DND-41 (cell line): ENCODE measurements at regions not wholly inside any gene's neighbourhood (a gene's known extent, or its start where the extent isn't known, plus 50 kb on each side); places are given as distances from the start of the nearest gene placed in this dataset.

ENCODE experiments used
- CTCF ChIP-seq: IDR thresholded peaks from 2 replicates; pipeline ENCODE4 v1.5.1; 2012; ENCODE audit warnings: borderline replicate concordance, low read length, moderate library complexity, mild to moderate bottlenecking; ENCODE audit not compliant: poor library complexity, severe bottlenecking; ENCODE audit errors: extremely low read depth
- EZH2 ChIP-seq: IDR thresholded peaks from 3 replicates; pipeline ENCODE4 v1.6.1; 2012; ENCODE audit warnings: borderline replicate concordance, low read depth, mild to moderate bottlenecking, moderate library complexity, low read length, inconsistent platforms; ENCODE audit not compliant: severe bottlenecking

DNA sequence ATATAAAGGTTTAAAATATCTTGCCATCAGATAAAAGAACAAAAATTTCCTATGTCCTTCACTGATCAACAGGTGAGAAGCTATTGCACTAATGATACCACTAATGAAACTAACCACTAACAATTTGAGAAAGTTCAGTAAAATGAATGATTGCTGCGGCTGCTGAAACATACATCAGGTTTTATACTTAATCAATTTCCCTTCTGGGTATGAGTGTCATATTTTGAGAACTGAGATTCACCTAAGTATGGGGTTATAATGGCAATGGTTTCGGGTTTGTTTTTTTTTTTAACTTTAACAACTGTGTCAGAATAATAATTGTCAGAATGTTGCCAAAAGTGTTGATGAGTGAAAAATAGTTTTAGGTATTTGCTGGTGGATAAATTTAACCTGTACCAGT is 151.3 kb upstream of the SLC39A10 start:
- TF ChIP-seq CTCF (no peak), EZH2 (no peak)
